GM10266 (cell line): ENCODE measurements at regions not wholly inside any gene's neighbourhood (a gene's known extent, or its start where the extent isn't known, plus 50 kb on each side); places are given as distances from the start of the nearest gene placed in this dataset.

Experiments
- DNase-seq: peaks from one replicate; pipeline ENCODE4 v3.0.0; 2012; ENCODE audit errors: extremely low spot score
- TF ChIP-seq, protein P1 (sequence below): IDR thresholded peaks from 2 replicates; pipeline ENCODE4 v1.5.1; 2012; ENCODE audit warnings: mild to moderate bottlenecking, low read depth; ENCODE audit not compliant: control insufficient read depth, insufficient read depth; ENCODE audit errors: missing control alignments

DNA sequence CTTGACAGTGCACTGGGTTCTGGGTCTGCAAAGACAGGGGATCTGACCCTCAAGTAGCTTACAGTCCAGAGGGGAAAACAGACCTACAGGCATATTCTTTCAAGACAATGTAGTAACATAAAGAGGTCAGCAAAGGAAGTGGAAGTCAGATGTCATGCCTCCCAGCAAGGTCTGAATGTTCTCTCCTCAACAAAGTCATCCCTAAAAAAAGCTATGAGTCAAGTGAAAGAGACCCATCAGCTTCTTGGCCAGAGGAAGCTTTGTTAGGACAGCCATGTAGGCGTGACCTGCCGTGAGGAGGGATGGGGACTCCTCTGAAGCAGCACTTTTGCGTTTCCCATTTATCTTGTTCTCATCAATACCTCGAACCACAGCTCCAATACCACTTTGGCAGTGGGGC lies 331.6 kb upstream of the NR2F2 start:
- TF ChIP-seq, protein P1, sequence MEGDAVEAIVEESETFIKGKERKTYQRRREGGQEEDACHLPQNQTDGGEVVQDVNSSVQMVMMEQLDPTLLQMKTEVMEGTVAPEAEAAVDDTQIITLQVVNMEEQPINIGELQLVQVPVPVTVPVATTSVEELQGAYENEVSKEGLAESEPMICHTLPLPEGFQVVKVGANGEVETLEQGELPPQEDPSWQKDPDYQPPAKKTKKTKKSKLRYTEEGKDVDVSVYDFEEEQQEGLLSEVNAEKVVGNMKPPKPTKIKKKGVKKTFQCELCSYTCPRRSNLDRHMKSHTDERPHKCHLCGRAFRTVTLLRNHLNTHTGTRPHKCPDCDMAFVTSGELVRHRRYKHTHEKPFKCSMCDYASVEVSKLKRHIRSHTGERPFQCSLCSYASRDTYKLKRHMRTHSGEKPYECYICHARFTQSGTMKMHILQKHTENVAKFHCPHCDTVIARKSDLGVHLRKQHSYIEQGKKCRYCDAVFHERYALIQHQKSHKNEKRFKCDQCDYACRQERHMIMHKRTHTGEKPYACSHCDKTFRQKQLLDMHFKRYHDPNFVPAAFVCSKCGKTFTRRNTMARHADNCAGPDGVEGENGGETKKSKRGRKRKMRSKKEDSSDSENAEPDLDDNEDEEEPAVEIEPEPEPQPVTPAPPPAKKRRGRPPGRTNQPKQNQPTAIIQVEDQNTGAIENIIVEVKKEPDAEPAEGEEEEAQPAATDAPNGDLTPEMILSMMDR, result no peak
- DNase-seq, result no peak

GRCh38 chr15:96002890-96003859 lies 327.3 kb upstream of the NR2F2 start:
- TF ChIP-seq, protein P1, result no peak
- DNase-seq, result no peak

GRCh38 chr15:96005906-96006305 lies 324.6 kb upstream of the NR2F2 start:
- no peak for DNase-seq
- TF ChIP-seq, protein P1, result no peak

GRCh38 chr15:96011136-96011535 lies 319.4 kb upstream of the NR2F2 start:
- DNase-seq, result no peak
- TF ChIP-seq, protein P1, result no peak

GRCh38 chr15:96014939-96015338 lies 315.6 kb upstream of the NR2F2 start:
- DNase-seq, result no peak
- TF ChIP-seq, protein P1, result no peak

DNA sequence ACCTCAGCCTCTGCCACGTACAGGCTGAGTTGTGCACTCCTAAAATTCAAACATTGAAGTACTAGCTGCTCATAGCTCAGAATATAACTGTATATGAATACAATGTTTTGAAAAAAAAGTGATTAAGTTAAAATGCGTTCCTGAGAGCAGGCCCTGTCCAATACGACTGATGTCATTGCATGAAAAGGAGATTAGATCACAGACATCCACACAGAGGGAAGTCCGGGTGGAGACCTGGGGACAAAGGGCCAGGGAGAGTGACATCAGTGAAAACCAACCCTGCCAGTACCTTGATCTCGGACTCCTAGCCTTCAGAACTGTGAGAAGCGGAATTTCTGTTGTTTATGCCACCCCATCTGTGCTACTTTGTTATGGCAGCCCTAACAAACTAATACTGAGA lies 311.4 kb upstream of the NR2F2 start:
- TF ChIP-seq, protein P1, result no peak
- DNase-seq, result no peak

DNA sequence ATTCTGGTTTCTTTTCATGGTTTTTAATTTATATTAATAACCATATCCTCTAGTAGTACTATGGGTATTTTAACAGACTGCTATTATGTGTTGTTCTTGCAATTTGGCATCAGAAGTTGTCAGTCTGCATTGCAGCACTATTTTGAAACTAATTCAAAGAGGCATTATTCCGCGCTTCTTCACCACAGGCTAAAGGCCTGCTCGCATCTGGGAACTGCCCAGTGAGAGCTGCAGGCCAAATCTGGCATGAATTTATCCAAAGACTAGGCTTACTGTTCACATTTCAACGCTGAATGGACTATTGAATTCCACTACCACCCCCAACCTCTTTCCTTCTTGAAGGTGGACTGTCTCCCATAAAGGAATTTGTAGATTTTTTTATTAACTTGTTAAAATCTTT lies 310.4 kb upstream of the NR2F2 start:
- no peak for DNase-seq
- TF ChIP-seq, protein P1, result no peak
